NCI-H446 (cell line): ENCODE measurements at regions not wholly inside any gene's neighbourhood (a gene's known extent, or its start where the extent isn't known, plus 50 kb on each side); places are given as distances from the start of the nearest gene placed in this dataset.

Experiments
- DNase-seq, 2 experiments: peaks; one replicate each; lab custom pipeline; 2025; lab: John Stamatoyannopoulos, UW

DNA sequence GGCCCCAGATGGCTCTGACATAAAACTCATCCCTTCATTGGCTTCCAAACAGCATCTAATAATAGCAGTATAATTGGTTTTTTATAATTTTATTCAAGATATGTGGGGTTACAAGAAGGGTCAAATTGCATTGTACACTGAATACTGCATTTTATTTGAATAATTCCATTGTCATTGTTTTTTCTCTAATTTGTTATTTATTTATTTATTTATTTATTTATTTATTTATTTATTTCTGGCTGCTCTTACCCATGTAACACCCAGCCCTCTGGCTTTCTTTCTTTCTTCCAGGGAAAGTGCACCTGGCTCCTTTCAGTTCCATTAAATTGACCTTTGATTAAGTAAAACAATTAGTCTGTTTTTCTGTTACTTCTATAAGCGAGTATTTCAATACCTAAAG lies 210.1 kb downstream of the CDH9 start:
- no peak for DNase-seq

DNA sequence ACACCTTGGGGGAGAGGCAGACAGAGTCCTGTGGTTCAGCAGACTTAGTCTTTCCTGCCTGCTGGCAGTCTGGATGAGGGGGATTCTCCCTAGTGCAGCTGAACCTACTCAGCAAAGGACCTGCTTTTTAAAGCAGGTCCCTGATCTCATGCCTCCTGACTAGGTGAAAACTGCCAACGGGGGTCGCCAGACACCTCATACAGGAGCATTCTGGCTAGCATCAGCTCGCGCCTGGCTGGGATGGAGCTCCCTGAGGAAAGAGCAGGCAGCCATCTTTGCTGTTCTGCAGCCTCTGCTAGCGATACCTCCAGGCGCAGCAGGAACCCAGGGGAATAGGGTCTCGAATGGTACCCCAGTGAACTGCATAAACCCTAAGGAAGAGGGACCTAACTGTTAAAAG lies 225.2 kb downstream of the CDH9 start:
- DNase-seq = no peak

DNA sequence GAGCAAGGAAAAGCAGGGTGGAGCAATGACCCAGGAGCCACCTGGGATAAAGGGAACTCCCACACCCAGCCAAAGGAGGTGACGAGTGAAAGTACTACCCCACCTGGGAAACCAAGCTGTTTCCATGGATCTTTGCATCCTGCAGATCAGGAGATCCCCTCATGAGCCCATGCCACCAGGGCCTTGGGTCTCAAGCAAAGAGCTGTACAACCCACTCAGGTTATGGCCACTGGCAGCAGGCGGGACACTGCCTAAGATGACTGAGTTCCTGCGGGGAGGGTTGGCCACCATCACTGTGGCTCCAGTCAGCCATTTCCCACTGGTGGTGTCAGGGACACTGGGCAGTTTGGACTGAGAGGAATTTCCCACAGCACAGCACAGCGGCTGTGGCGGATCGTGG lies 225.7 kb downstream of the CDH9 start:
- no peak for DNase-seq

DNA sequence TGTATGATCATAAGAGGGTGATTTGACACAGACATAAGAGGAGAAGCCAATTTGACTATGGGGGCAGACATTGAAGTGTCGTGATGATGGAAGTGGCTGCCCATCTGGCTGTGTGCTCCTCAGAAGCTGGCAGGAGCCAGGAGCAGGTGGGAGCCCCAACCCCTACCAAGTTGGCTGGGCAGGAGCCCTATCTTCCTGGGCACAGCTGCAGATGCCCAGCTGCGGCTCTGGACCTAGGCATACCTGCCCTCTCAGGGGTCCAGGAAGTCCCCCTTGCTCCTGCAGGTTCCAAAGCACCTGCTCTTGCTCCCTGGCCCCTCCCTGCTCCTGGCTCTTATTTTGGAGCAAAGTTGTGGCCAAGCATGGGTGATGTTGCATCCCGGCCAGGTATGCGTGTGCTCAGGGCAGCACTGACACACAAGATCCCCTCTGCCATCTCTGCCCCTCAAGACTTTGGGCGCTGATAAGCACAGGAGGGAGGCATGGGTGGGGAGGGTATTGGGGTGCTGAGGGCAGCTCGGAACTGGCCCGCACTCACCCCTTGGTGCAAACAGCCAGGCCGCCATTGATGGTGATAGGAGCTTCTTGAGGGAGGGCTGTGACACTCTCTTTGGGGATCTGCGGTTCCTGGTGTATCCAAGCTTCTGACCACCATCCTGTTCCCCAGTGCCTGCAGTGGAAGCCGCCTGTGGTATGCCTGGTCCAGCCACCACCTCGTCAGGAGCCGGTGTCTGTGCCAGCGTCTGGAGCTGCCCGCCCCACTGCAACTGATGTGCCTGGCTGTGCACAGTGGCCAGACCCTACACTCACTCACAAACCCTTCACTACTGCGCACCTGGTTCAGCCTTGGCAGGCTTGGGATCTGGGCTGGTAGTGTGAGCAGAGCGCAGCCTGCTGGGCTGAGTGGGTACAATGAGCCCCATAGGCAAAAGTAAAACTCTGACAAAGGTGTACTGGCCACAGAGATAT lies 230.9 kb downstream of the CDH9 start:
- no peak for DNase-seq

DNA sequence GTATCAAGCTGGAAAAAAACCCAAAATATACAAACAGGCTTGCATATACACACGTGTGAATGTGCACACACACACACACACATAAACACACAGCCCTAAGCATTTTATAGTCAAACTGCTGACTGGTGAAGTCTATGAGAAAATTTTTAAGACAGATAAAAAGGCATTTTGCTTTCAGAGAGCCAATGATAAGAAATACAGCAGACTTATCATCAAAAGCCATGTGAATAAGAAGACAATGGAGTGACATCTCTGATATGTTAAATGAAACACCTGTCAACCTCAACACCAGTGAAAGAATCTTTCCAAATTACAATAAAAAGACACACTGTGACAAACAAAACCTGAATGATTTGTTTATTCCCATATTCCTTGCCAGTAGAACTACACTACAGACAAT lies 233.3 kb downstream of the CDH9 start:
- no peak for DNase-seq

DNA sequence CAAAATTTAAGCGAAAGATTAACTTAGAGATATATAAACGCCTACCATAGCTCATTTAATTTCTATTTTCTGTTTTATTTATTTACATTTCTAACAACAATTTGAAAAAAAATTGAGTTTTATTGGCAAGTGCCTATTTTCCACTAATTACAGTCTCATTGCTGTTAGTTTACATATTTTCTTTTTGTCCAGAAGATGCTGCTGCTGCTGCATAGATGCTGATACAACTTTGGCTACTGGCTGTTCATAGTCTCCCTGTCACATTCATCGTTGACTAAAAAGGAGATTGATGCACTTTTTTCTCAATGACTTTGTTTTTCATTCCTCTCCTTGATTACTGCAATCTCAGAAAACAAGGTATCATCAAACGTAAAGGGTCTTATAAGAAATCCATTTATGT lies 235.4 kb downstream of the CDH9 start:
- DNase-seq = no peak

DNA sequence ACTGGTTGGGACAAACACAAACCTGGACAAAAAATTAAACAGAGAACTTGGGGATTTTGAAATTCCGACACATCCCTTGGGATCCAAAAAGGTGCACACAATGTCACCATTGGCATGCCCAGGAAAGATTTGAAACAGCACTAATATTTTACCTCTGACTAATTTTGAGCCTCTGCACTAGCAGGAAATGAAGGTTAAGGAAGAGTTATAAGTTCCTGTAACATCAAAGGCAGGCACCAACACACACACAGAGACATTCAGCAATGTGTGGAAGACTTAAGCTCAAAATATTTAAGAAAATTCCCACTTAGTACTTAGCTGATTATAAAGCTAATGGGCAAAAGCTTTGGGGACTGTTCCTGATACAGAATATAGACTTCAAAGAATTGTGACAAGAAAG lies 247.0 kb downstream of the CDH9 start:
- DNase-seq = no peak

DNA sequence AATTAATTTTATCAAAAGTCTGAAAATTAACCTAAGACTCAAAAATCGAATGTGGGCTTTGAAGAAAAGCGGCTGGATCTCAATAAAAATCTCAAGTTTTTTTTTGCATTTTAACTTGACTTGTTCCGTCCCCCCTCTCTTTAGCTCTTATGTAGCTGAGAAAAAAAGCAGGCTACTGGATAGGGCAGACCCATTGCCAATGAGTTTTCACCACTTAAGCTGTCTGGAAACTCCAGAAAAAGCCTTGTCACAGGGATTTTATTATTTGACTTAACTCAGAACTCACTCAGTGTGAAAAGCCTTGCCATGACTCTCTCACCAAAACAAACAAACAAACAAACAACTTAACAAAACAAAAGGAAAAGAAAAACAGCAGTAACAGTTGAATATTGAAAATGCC lies 247.4 kb downstream of the CDH9 start:
- DNase-seq = no peak

DNA sequence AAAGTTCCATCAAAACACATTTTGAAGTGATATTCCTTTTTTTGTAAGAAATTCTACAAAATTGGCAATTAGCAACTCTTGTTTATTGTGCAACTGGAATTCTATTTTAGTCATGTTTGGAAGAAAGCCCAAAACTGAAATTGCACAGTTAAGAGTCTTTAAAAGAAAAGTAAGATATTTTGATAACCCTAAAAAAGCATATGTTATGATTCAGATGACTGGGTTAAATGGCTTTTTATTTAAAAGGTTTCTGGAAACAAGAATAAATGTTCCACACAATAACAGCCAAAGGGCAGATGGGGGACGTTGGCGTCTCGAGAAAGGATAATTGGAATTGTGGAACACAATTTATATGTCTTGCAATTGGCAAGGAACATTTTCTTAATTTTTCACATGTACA lies 275.2 kb downstream of the CDH9 start:
- DNase-seq = peak; percentile 36 to 48

DNA sequence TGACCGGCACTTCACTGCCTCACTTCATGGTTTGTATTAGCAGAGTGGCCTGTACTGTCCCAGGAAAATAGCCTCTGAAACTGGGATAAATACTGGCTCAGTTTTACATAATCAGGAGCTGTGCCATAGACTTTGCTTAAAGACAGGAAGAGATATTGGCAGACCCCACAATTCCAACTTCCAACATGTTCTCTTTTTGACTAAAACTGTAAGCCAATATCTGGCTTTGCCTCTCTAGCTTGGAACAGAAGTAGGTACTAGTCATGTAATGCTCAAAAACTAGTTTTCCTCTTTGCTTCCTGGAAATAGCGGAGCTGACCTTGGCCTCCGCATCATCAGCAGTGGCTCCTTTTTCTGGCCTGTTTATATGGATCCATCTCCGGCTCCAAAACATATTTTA lies 276.9 kb downstream of the CDH9 start:
- DNase-seq = peak in 1 of 2 experiments; percentile 65

DNA sequence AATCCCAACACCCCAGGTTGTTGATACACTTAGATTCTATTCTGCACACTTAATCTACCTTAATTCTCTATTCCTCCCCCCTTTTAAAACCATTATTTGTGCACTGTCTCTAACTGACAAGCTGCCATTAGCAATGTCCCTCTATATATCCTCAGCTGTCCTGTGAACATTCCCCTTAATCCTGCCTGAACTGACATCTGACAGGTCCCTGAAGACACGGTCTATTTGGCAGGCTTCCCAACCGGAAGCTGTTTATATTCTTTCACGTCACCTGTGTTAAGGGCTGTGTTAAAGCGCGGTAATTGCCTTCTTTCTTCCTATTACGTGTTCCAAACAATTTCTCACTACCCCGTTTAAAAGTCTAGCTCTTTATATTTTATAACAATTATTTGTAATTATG lies 277.3 kb downstream of the CDH9 start:
- peak; percentile 23 to 54 for DNase-seq

DNA sequence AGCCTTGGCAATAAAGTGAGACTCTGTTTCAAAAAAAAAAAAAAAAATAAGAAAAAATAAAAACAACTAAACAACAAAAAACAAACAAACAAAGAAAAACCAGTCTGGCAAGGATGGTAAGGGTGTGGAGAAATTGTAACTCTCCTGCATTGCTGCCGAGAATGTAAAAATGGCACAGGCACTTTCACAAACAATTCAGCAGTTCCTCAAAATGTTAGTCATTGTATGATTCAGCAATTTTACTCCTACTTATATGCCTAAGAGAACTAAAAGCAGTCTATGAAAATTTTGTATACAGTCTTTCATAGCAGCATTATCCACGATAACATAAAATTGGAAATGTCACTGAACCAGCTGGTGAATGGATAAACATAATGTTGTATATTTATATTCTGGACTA lies 280.4 kb downstream of the CDH9 start:
- no peak for DNase-seq

DNA sequence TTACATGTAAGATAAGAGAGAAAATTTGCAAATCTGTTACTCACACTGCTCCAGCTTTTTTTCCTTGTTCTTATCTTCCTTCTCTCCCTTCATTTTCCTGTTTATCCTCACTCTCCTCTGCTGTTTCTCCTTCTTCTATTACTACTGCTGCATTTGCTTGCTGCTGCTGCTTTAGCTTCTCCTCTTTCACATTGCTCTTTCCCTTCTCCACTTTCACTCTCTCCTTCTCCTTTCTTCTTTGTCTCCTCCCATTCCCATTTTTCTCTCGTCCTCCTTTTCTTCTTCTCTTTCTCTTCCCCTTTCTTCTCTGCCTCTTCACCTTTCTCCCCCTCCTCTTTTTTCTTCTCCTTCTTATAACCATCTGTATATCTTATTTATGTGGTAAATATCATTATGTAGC lies 288.6 kb downstream of the CDH9 start:
- DNase-seq = no peak

DNA sequence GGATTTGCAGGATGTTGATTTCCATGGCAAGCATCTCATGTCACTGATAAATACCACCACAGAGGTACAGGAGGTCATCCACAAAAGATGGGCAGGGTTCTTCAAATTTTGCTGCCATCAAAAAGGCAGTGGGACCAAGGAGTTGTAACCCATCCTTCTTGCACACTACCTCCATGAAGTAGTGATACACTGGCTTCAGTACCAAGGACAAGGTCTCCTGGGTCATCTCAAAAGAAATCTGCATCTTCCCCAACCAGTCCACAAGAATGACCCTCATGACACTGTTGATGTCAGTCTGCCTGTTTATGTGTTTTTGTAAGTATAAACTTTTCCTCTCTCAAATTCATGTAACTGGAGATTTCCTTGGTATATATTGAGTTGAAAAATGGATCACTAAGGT lies 298.2 kb downstream of the CDH9 start:
- DNase-seq = no peak

DNA sequence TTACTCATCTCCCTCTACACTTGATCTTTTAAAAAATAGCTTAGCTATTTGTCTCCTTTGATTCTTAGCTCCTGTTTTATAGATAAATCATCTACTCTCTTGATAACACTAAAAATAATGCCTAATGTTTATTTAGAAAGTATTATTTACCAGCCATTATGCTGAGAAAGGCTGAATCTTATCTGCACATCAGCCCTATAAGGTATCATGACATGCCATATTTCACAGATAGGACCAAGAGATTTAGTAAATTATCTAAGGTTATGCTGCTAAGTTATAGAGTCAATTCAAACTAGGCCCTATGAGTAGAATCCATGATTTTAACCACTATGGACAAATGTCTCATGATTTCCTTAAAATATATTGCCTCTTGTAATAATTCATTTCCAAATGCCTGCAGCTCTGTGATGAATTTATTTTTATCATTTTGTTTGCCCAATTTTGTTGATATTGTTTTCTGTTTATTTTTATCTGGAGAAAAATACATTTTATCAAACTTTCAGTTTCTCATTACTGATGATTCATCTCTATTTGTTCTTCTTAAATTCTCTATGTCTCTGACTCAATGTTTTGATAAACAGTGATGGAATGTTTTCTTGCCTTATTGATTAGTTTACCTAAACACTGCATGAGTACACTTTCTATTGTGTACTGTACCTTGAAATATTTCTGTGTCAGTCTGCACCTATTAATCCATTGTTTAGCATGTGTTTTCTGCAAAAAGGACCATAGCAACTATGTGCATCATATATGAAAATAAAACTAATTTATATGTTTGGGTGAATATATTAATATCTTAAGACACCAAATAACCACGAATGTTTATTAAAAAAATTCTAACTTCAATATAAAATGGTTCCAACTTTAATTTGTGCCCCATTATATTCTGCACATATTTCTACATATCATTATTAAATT lies 300.8 kb downstream of the CDH9 start:
- no peak for DNase-seq

DNA sequence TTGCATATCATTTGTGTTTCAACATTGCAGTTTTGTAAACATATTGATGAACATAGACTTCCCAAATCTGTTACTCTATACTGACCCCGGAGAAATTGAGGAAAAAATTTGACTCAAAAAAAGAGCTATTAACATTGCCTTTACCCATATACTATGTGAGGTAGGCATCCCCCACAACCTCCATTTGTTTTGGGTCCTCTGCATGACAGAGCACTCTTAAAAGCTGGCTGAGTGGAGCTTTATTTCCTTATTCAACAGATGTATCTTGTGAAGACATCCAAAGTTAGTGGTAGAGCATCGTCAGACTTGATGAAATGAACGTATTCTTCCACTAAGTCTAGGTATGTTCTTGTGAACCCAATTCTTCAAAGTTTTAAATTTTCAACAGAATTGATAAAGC lies 310.5 kb downstream of the CDH9 start:
- DNase-seq = no peak

DNA sequence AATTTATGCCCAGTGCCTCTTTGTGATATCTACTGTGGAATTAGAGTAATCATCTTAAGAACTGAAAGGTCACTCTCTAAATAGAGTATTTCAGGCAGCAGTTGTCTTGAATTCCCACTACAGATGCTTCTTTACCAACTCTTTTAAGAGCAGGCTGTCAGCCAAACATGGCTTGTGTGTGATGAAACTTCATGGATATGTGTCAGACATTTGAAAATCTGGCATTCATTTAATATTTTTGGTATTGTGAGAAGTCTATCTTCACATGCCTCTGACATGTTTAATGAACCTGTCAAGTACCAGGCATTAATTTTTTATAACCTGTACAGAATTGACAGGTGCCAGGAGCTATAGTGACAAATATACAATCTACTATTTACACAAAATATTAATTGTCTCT lies 318.6 kb downstream of the CDH9 start:
- DNase-seq = peak; percentile 12 to 66

DNA sequence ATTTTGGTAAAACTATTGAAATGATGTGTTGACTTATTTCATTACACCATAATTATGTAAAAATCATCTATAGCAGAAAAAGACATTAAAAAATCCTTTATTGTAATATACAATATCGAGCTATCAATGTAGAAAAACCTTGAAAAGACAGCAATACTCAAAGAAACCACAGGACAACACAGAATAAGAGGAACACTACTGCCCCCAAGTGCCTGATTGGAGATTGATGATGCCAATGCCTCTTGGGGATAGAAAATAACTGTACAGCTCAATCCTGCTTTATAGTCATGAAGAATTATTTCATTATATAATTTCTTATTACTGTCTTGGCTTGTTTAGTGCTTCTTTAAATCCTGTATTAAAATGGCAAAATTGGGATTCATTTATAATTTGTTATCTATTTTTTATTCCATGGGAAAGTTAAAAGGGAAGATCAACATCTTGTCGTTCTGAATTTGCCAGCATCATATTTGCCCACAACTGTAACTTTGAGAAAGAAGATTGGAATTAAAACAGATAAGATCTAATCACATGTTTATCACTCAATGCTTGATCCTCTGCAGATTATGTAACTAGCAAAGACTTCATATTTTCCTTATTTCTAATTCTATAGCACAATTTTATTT lies 337.5 kb downstream of the CDH9 start:
- peak; percentile 87 to 89 for DNase-seq

DNA sequence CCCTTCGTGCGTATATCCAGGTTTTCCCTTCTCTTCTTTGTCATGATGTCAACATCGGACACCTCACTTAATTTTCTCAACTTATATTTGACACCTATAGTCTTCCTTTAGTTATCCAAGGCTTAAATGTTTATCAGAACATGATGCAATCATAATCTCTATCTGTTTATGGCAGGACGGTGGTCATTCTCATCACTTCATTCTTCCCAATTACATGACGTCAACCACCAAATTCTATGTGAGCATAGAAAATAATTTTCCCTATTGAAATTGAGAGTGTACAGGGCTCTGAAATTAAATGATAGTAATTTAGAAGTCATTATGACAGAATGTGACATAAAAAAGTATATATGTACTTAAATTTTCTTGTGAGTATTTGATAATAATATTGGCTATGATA lies 345.4 kb downstream of the CDH9 start:
- no peak for DNase-seq

DNA sequence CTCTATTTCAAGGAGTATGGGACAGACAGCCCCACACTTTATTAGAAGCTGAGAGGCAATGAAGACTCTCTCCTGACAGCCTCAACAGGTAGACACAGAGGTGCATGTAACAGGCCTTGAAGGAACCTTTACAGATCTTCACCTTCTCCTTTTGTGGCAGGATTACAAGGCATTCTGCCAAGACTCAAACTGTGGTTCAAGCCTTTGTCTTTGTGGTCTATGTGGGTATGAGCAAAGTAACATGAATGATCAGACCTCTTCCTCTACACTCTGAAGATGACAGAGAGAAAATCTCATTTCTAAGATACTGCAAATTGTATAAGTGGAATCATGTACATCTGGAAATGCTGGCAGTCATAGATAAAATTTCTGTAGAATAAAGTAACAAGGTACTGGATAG lies 346.9 kb downstream of the CDH9 start:
- DNase-seq = no peak

DNA sequence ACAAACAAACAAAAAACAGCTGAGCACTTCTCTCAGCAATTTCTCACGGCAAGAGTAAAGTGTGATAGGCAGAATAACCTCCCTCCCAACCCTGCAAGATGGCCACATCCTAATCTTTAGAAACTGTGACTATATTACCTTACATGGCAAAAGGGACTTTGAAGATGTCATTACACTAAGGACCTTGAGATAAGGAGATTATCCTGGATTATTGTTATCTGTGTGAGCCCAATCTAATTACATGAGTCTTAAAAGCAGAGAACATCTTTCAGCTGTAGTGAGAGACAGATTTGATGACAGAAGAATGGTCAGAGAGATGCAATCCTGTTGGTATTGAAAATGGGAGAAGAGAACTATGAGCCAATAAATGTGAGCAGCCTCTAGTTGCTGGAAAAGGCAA lies 347.9 kb downstream of the CDH9 start:
- no peak for DNase-seq

DNA sequence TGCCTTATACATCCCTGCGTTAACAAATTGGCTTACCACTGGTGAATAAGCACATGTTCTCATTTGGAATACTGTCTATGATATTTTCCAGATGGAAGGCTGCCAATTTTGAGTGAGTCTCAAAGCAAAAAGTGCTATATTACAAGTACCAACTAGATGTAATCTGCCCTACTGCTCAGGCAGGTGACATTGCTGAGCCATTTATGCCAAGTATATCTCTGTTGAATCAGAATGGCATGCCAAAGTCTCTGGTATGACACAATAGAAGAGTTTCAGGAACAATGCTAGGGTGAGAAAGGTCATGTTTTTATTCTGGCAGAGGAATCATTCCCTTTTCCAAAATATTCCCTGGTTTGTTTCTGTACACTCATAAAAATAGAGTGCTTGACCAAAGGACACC lies 356.5 kb downstream of the CDH9 start:
- DNase-seq = peak; percentile 23 to 74

DNA sequence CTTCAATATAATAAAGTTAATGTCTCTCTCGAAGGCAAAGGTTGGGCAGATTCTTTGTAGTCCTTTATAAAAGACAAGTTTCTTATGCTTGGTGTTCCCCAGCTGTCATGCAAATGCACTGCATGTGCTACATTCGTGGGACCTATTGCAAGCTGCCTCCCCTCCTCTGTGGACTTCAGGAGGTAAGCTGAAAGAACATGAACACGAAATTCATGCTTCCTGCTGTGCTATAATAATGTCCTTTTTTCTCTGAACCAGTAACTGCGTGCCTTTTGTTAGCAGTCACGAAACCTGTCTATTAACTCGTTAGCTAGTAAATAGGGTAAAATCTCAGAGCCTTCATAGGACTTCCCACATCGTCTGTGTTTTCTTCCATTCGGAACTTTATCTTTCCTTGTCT lies 363.5 kb downstream of the CDH9 start:
- DNase-seq = no peak
